ENCODE measurements at regions not wholly inside any gene's neighbourhood (a gene's known extent, or its start where the extent isn't known, plus 50 kb on each side); places are given as distances from the start of the nearest gene placed in this dataset.
"Not testable (repeated sequence)": the region's sequence is repeated elsewhere in the genome, so short reads cannot be mapped to it uniquely, and the experiment has no call there.

GRCh38 chr13:60214213-60215055 is 50.7 kb upstream of the DIAPH3 start:
- no peak for DNase-seq
- peaks cover 13% of the 10 kb centered on the region for H3K27me3 Mint-ChIP-seq
- no peak overlapping the region for H3K27ac Mint-ChIP-seq
- no peaks in the 10 kb centered on the region for H3K36me3 Mint-ChIP-seq (ENCODE audit: low read depth)
- no peak overlapping the region for H3K4me3 Mint-ChIP-seq
- H3K4me1 Mint-ChIP-seq (ENCODE audit: low read depth) = no peaks in the 10 kb centered on the region
- H3K9me3 Mint-ChIP-seq = no peaks in the 10 kb centered on the region

- Mint-ChIP-seq H3K27ac (no peak overlapping the region), H3K4me3 (no peak overlapping the region), H3K4me1 (ENCODE audit: low read depth) (no peaks in the 10 kb centered on the region), H3K27me3 (peaks cover 17% of the 10 kb centered on the region), H3K9me3 (no peaks in the 10 kb centered on the region), H3K36me3 (ENCODE audit: low read depth) (no peaks in the 10 kb centered on the region)
- no peak for DNase-seq
Observed at GRCh38 chr13:60220072-60220471, 56.3 kb upstream of the DIAPH3 start.

DNA sequence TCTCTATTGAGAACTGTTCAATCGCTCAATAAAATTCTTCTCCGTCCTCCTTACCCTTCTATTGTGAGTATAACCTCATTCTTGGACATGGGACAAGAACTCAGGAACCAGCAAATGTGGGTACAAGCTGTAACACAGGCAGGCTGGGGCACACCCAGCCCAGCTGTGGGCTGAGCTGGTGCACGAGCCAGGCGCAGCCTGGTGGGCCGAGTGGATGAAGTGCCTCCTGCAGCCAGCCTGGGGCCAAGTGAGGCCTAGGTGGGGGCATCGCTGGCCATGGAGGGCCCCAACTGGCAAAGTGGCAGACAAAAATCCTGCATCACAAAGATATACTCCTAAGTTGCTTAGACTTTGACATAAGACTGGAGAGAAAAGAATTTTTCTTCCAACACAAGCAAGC is 57.9 kb upstream of the DIAPH3 start:
- DNase-seq = no peak
- no peaks in the 10 kb centered on the region for H3K9me3 Mint-ChIP-seq
- H3K4me3 Mint-ChIP-seq = no peak overlapping the region
- no peak overlapping the region for H3K27ac Mint-ChIP-seq
- H3K4me1 Mint-ChIP-seq (ENCODE audit: low read depth) = no peaks in the 10 kb centered on the region
- peaks cover 14% of the 10 kb centered on the region for H3K27me3 Mint-ChIP-seq
- no peaks in the 10 kb centered on the region for H3K36me3 Mint-ChIP-seq (ENCODE audit: low read depth)

GRCh38 chr13:60226507-60226906 is 62.8 kb upstream of the DIAPH3 start:
- DNase-seq = no peak
- Mint-ChIP-seq H3K36me3 (ENCODE audit: low read depth) (no peaks in the 10 kb centered on the region), H3K27me3 (peaks cover 15% of the 10 kb centered on the region), H3K27ac (no peak overlapping the region), H3K4me3 (no peak overlapping the region), H3K4me1 (ENCODE audit: low read depth) (peaks cover 6% of the 10 kb centered on the region), H3K9me3 (no peaks in the 10 kb centered on the region)

- Mint-ChIP-seq H3K27ac (no peak overlapping the region), H3K4me1 (ENCODE audit: low read depth) (peaks cover 6% of the 10 kb centered on the region), H3K36me3 (ENCODE audit: low read depth) (no peaks in the 10 kb centered on the region), H3K9me3 (no peaks in the 10 kb centered on the region), H3K4me3 (no peak overlapping the region), H3K27me3 (peaks cover 17% of the 10 kb centered on the region)
- DNase-seq = no peak
Observed at GRCh38 chr13:60227158-60227557, 63.4 kb upstream of the DIAPH3 start.

DNA sequence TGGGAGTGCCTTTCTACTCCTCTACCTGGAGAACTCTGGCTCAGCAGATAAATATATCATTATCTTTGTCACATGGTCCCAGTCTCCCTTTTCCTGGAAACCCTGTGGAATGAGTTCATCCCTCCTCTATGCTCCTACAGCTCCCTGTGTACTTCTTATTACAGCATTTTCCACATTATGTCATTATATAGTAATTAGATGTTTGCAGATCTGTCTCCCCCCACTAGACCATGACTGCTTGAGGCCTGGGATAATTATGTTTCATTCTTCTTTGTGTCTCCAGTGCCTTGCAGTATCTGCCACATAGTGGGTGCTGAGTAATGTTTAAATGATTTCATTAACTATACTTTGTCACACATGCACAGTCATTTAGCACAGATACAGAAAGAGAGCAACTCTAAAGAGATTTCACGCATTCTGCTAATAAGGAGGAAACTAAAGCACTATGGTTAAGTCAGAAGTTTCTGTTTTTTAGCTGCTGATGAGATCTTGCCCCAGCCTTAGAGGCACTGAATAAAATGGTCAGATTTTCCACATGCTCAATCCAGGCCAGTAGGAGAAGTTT is 66.1 kb upstream of the DIAPH3 start:
- Mint-ChIP-seq H3K4me1 (ENCODE audit: low read depth) (peaks cover 6% of the 10 kb centered on the region), H3K27me3 (peaks cover 28% of the 10 kb centered on the region), H3K4me3 (no peak overlapping the region), H3K9me3 (no peaks in the 10 kb centered on the region), H3K36me3 (ENCODE audit: low read depth) (no peaks in the 10 kb centered on the region), H3K27ac (no peak overlapping the region)
- no peak for DNase-seq

DNA sequence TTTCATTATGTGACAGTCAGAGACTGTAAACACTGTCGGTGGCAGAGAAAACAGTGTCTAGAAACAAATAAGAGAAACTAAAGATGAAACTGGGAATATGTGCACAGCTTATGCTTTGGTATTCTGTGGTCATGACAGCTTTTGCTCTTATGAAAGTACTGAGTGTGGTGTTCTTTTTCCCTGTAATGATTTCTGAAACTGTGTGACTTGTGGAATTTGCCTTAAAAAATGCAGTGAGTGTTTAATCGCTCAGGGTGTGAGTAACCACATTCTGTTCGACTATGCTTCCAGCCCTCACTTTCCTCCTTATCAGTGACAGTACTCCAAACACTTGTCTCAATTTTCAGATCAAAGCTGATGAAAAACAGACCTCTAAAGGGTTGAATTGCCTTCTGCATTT is 66.9 kb upstream of the DIAPH3 start:
- Mint-ChIP-seq H3K36me3 (ENCODE audit: low read depth) (no peaks in the 10 kb centered on the region), H3K4me3 (no peak overlapping the region), H3K9me3 (no peaks in the 10 kb centered on the region), H3K27ac (no peak overlapping the region), H3K27me3 (peaks cover 33% of the 10 kb centered on the region), H3K4me1 (ENCODE audit: low read depth) (peaks cover 6% of the 10 kb centered on the region)
- DNase-seq = no peak

DNA sequence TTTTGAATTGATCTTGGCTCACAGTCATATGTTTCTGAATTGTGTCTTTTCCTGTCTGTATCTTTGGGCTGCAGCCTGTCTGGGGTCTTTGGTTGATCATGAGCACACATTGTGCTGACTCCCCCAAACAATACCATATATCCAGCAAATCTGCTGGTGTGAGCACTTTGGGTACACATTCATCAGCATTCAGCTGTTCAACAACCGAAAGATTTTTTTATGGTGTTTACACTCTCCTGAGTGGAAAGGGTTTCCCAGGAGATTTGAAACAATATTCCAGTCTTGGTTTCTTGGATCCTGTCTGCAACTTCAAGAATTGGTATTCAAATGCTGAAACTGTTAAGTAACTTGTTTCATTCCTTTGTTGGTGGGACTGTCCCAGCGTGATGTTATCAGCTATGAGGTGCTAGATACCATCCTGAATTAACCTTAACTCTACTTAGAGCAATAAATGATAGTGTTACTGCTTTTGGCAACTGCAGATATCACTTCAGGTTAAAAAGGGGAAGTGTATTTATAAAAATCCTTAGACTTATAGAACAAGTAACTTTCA is 78.4 kb upstream of the DIAPH3 start:
- no peak overlapping the region for H3K4me3 Mint-ChIP-seq
- no peaks in the 10 kb centered on the region for H3K36me3 Mint-ChIP-seq (ENCODE audit: low read depth)
- no peak for DNase-seq
- no peaks in the 10 kb centered on the region for H3K4me1 Mint-ChIP-seq (ENCODE audit: low read depth)
- H3K9me3 Mint-ChIP-seq = no peaks in the 10 kb centered on the region
- H3K27me3 Mint-ChIP-seq = peaks cover 4% of the 10 kb centered on the region
- H3K27ac Mint-ChIP-seq = no peak overlapping the region

- Mint-ChIP-seq H3K36me3 (ENCODE audit: low read depth) (no peaks in the 10 kb centered on the region), H3K4me3 (no peak overlapping the region), H3K27ac (no peak overlapping the region), H3K27me3 (peaks cover 4% of the 10 kb centered on the region), H3K4me1 (ENCODE audit: low read depth) (no peaks in the 10 kb centered on the region), H3K9me3 (no peaks in the 10 kb centered on the region)
- no peak for DNase-seq
Observed at GRCh38 chr13:60244381-60244780, 80.7 kb upstream of the DIAPH3 start.

DNA sequence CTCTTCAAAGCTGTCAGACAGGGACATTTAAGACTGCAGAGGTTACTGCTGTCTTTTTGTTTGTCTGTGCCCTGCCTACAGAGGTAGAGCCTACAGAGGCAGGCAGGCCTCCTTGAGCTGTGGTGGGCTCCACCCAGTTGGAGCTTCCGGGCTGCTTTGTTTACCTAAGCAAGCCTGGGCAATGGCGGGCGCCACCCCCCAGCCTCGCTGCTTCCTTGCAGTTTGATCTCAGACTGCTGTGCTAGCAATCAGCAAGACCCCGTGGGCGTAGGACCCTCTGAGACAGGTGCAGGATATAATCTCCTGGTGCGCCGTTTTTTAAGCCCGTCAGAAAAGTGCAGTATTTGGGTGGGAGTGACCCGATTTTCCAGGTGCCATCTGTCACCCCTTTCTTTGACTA is 87.7 kb upstream of the DIAPH3 start:
- H3K4me3 Mint-ChIP-seq = not testable (repeated sequence)

DNA sequence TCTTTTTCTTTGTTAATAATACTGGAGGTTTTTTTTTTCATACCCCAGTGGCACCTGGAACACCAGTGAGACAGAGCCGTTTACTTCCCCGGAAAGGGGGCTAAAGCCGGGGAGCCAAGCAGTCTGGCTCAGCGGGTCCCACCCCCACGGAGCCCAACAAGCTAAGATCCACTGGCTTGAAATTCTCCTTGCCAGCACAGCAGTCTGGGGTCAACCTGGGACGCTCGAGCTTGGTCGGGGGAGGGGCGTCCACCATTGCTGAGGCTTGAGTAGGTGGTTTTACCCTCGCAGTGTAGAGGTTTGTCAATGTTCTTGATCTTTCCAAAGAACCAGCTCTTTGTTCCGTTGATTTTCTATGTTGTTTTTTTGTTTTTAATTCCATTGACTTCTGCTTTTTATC is 94.6 kb upstream of the DIAPH3 start:
- Mint-ChIP-seq H3K4me1 (ENCODE audit: low read depth) (peaks cover 3% of the 10 kb centered on the region), H3K4me3 (no peak overlapping the region), H3K9me3 (no peaks in the 10 kb centered on the region), H3K36me3 (ENCODE audit: low read depth) (no peaks in the 10 kb centered on the region), H3K27ac (no peak overlapping the region), H3K27me3 (peaks cover 18% of the 10 kb centered on the region)
- DNase-seq = no peak

More for the DNA sequence above, 87.7 kb upstream of the DIAPH3 start:
- not testable (repeated sequence) for H3K36me3 Mint-ChIP-seq (ENCODE audit: low read depth); H3K27me3 Mint-ChIP-seq; H3K4me1 Mint-ChIP-seq (ENCODE audit: low read depth); H3K27ac Mint-ChIP-seq; H3K9me3 Mint-ChIP-seq; DNase-seq

- H3K27me3 Mint-ChIP-seq = peaks cover 25% of the 10 kb centered on the region
- no peak for DNase-seq
- H3K36me3 Mint-ChIP-seq (ENCODE audit: low read depth) = no peaks in the 10 kb centered on the region
- no peak overlapping the region for H3K27ac Mint-ChIP-seq
- H3K4me1 Mint-ChIP-seq (ENCODE audit: low read depth) = no peaks in the 10 kb centered on the region
- no peak overlapping the region for H3K4me3 Mint-ChIP-seq
- no peaks in the 10 kb centered on the region for H3K9me3 Mint-ChIP-seq
Observed at GRCh38 chr13:60260440-60260839, 96.7 kb upstream of the DIAPH3 start.

DNA sequence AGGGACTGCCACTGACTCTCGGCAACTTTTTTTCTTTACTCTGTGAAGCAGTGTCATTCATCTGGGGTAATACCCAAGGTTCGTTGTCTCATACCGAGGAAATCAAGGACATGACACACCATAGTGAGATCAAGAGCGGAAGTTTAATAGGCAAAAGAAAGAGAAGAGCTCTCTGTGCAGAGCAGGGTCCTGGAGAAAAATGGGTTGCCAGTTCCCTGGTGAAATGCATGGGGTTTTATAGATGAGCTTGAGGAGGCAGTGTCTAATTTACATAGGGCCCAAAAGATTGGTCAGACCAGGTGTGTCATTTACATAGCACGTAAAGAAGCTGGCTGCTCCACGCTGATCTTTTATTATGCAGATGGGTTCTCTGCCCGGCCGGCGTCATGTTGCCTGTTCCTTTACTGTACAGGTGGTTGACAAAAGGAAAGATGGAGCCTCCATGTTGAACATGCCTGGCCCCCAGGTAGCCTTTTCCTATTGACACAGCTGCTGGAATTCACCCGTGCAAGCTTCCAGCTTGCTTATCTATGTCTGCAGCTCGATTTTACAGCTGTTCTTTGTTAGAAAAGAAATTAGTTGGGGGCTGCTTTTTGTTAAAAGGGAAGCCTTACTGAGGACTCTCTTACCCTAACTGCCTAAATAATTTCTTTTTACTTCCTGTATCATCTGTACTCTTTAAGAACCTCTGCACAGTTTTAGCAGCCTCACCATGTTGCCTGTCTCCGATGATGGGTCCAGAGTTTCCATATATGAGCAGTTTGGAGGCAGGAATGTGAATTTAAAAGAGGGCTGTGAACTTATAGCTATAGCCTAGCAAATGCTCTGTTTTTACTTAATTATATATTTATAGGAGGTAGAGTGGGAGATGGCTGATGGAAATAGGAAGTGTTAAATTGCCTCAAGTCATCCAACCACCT is 98.0 kb upstream of the DIAPH3 start:
- Mint-ChIP-seq H3K4me1 (ENCODE audit: low read depth) (no peaks in the 10 kb centered on the region), H3K36me3 (ENCODE audit: low read depth) (no peaks in the 10 kb centered on the region), H3K9me3 (no peaks in the 10 kb centered on the region), H3K27ac (no peak overlapping the region), H3K4me3 (no peak overlapping the region), H3K27me3 (peaks cover 25% of the 10 kb centered on the region)
- DNase-seq = no peak

GRCh38 chr13:60265566-60265965 is 101.8 kb upstream of the DIAPH3 start:
- no peaks in the 10 kb centered on the region for H3K4me1 Mint-ChIP-seq (ENCODE audit: low read depth)
- no peak for DNase-seq
- no peak overlapping the region for H3K4me3 Mint-ChIP-seq
- H3K9me3 Mint-ChIP-seq = no peaks in the 10 kb centered on the region
- no peak overlapping the region for H3K27ac Mint-ChIP-seq
- no peaks in the 10 kb centered on the region for H3K36me3 Mint-ChIP-seq (ENCODE audit: low read depth)
- peaks cover 25% of the 10 kb centered on the region for H3K27me3 Mint-ChIP-seq

All from activated T-cell treated with anti-CD3 and anti-CD28 coated beads, Interleukin-2, amount 50 U/mL, for 24 hours (primary cell).